Astrocyte (in vitro differentiated cells and primary cell): ENCODE measurements at regions not wholly inside any gene's neighbourhood (a gene's known extent, or its start where the extent isn't known, plus 50 kb on each side); places are given as distances from the start of the nearest gene placed in this dataset.

Source experiments
- DNase-seq: peaks from one replicate; pipeline ENCODE4 v3.0.0-alpha.2; 2010; ENCODE audit warnings: low read depth
- FAIRE-seq: peaks from 2 replicates; lab custom pipeline; 2011; peaks lifted over from hg19 to GRCh38; lab: Jason Lieb, UNC
- H2AFZ ChIP-seq: 2 replicates; pipeline ENCODE4 v1.6.0; 2012; ENCODE audit warnings: low read depth, low read length, inconsistent platforms
- H3K27ac ChIP-seq: 2 replicates; pipeline ENCODE4 v1.5.1; 2011; ENCODE audit warnings: low read depth, low read length, inconsistent platforms
- H3K27me3 ChIP-seq: 2 replicates; pipeline ENCODE4 v1.6.0; 2011; ENCODE audit warnings: low read length, inconsistent platforms; ENCODE audit not compliant: insufficient read depth
- H3K36me3 ChIP-seq: 2 replicates; pipeline ENCODE4 v1.5.1; 2011; ENCODE audit warnings: low read length, inconsistent platforms; ENCODE audit not compliant: insufficient read depth
- H3K4me1 ChIP-seq: 2 replicates; pipeline ENCODE4 v1.5.1; 2011; ENCODE audit warnings: low read length, inconsistent platforms; ENCODE audit not compliant: insufficient read depth
- H3K4me2 ChIP-seq: 2 replicates; pipeline ENCODE4 v1.6.0; 2012; ENCODE audit warnings: low read length, inconsistent platforms
- H3K4me3 ChIP-seq: 2 replicates; pipeline ENCODE4 v1.5.1; 2011; ENCODE audit warnings: low read depth, mild to moderate bottlenecking, low read length, inconsistent platforms; ENCODE audit not compliant: insufficient read depth
- H3K79me2 ChIP-seq: 2 replicates; pipeline ENCODE4 v1.6.0; 2012; ENCODE audit warnings: mild to moderate bottlenecking, low read length, inconsistent platforms; ENCODE audit not compliant: insufficient read depth
- H3K9ac ChIP-seq: 2 replicates; pipeline ENCODE4 v1.6.0; 2012; ENCODE audit warnings: mild to moderate bottlenecking, low read length, inconsistent platforms
- H3K9me3 ChIP-seq: 2 replicates; pipeline ENCODE4 v1.5.1; 2012; ENCODE audit warnings: low read depth, mild to moderate bottlenecking, low read length, inconsistent platforms; ENCODE audit not compliant: insufficient read depth
- H4K20me1 ChIP-seq: 2 replicates; pipeline ENCODE4 v1.6.0; 2012; ENCODE audit warnings: low read length, inconsistent platforms; ENCODE audit not compliant: insufficient read depth
- H3K27ac Mint-ChIP-seq: one replicate; pipeline ENCODE4 v1.8.0; 2021; ENCODE audit warnings: mild to moderate bottlenecking, mixed read lengths; ENCODE audit not compliant: unreplicated experiment
- H3K27me3 Mint-ChIP-seq: one replicate; pipeline ENCODE4 v1.8.0; 2021; ENCODE audit warnings: low read depth, mixed read lengths; ENCODE audit not compliant: unreplicated experiment
- H3K36me3 Mint-ChIP-seq: one replicate; pipeline ENCODE4 v1.8.0; 2021; ENCODE audit warnings: low read depth, mixed read lengths; ENCODE audit not compliant: unreplicated experiment
- H3K4me1 Mint-ChIP-seq: one replicate; pipeline ENCODE4 v1.8.0; 2021; ENCODE audit warnings: low read depth, mixed read lengths; ENCODE audit not compliant: unreplicated experiment
- H3K4me3 Mint-ChIP-seq: one replicate; pipeline ENCODE4 v1.8.0; 2021; ENCODE audit warnings: mild to moderate bottlenecking, moderate library complexity, mixed read lengths; ENCODE audit not compliant: unreplicated experiment
- H3K9me3 Mint-ChIP-seq: one replicate; pipeline ENCODE4 v1.8.0; 2021; ENCODE audit warnings: mild to moderate bottlenecking, mixed read lengths; ENCODE audit not compliant: unreplicated experiment
- EZH2 ChIP-seq: IDR thresholded peaks from 2 replicates; pipeline ENCODE4 v1.6.1; 2012; ENCODE audit warnings: mild to moderate bottlenecking, low read length, inconsistent platforms; ENCODE audit not compliant: insufficient read depth
- TF ChIP-seq, protein P1 (sequence below): IDR thresholded peaks from 2 replicates; pipeline ENCODE4 v1.5.1; 2011; ENCODE audit warnings: low read depth, mild to moderate bottlenecking, inconsistent platforms, low read length, moderate library complexity; ENCODE audit not compliant: insufficient read depth

- no peaks in the 10 kb centered on the region for H4K20me1 ChIP-seq
- no peak for TF ChIP-seq EZH2
- TF ChIP-seq, protein P1, sequence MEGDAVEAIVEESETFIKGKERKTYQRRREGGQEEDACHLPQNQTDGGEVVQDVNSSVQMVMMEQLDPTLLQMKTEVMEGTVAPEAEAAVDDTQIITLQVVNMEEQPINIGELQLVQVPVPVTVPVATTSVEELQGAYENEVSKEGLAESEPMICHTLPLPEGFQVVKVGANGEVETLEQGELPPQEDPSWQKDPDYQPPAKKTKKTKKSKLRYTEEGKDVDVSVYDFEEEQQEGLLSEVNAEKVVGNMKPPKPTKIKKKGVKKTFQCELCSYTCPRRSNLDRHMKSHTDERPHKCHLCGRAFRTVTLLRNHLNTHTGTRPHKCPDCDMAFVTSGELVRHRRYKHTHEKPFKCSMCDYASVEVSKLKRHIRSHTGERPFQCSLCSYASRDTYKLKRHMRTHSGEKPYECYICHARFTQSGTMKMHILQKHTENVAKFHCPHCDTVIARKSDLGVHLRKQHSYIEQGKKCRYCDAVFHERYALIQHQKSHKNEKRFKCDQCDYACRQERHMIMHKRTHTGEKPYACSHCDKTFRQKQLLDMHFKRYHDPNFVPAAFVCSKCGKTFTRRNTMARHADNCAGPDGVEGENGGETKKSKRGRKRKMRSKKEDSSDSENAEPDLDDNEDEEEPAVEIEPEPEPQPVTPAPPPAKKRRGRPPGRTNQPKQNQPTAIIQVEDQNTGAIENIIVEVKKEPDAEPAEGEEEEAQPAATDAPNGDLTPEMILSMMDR = no peak
- H3K9ac ChIP-seq = no peak overlapping the region
- Mint-ChIP-seq H3K9me3 (no peaks in the 10 kb centered on the region), H3K27me3 (peaks cover 9% of the 10 kb centered on the region), H3K27ac (no peak overlapping the region), H3K36me3 (no peaks in the 10 kb centered on the region), H3K4me1 (peaks cover 12% of the 10 kb centered on the region), H3K4me3 (no peak overlapping the region)
- no peaks in the 10 kb centered on the region for H3K79me2 ChIP-seq
- no peak overlapping the region for H2AFZ ChIP-seq
- no peaks in the 10 kb centered on the region for H3K9me3 ChIP-seq
- no peaks in the 10 kb centered on the region for H3K4me1 ChIP-seq
- H3K27me3 ChIP-seq = no peaks in the 10 kb centered on the region
- FAIRE-seq (no peak), DNase-seq (no peak)
- no peaks in the 10 kb centered on the region for H3K36me3 ChIP-seq
- H3K4me2 ChIP-seq = no peak overlapping the region
- no peak overlapping the region for H3K27ac ChIP-seq
- no peak overlapping the region for H3K4me3 ChIP-seq
Measured at GRCh38 chr1:87200875-87201638, 127.6 kb upstream of the LMO4 start.

- Histone ChIP-seq H3K27me3 (no peaks in the 10 kb centered on the region), H3K4me2 (no peak overlapping the region), H3K27ac (no peak overlapping the region), H3K9me3 (no peaks in the 10 kb centered on the region), H2AFZ (no peak overlapping the region), H3K9ac (no peak overlapping the region), H3K36me3 (no peaks in the 10 kb centered on the region), H3K79me2 (no peaks in the 10 kb centered on the region), H3K4me1 (no peaks in the 10 kb centered on the region), H3K4me3 (no peak overlapping the region), H4K20me1 (no peaks in the 10 kb centered on the region)
- FAIRE-seq (no peak), DNase-seq (no peak)
- no peaks in the 10 kb centered on the region for H3K9me3 Mint-ChIP-seq
- no peak overlapping the region for H3K4me3 Mint-ChIP-seq
- no peak overlapping the region for H3K27ac Mint-ChIP-seq
- peaks cover 12% of the 10 kb centered on the region for H3K4me1 Mint-ChIP-seq
- no peak for TF ChIP-seq EZH2
- TF ChIP-seq, protein P1 = no peak
- H3K36me3 Mint-ChIP-seq = no peaks in the 10 kb centered on the region
- peaks cover 9% of the 10 kb centered on the region for H3K27me3 Mint-ChIP-seq
Measured at GRCh38 chr1:87201768-87202167, 126.9 kb upstream of the LMO4 start.

DNA sequence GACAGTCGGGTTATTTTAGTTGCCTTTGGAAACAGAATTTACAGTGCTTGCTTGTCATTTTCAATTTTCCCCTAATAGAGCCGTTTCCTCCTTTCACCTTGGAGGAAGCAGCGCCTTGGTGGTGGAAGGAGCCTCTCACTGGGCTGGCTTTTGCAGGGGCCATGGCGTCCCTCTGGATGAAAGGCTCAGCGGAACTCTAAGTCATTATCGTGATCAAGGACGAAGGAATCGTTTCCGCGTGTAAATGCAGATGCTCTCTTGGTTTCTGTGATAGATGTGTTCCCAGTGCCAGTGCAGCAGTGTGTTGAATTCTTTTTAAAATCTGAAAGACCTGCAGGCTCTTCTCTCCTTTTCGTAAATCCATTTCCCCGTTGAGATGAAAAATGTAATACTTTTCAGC is 126.2 kb upstream of the LMO4 start:
- H3K36me3 ChIP-seq = no peaks in the 10 kb centered on the region
- H3K9ac ChIP-seq = no peak overlapping the region
- peaks cover 12% of the 10 kb centered on the region for H3K4me1 Mint-ChIP-seq
- no peak overlapping the region for H3K4me3 Mint-ChIP-seq
- H3K27ac ChIP-seq = no peak overlapping the region
- no peak for TF ChIP-seq EZH2
- TF ChIP-seq, protein P1 = no peak
- H3K4me2 ChIP-seq = no peak overlapping the region
- DNase-seq (no peak), FAIRE-seq (no peak)
- H3K27me3 Mint-ChIP-seq = peaks cover 9% of the 10 kb centered on the region
- H3K9me3 ChIP-seq = no peaks in the 10 kb centered on the region
- no peaks in the 10 kb centered on the region for H3K9me3 Mint-ChIP-seq
- H4K20me1 ChIP-seq = no peaks in the 10 kb centered on the region
- H3K4me1 ChIP-seq = no peaks in the 10 kb centered on the region
- H3K79me2 ChIP-seq = no peaks in the 10 kb centered on the region
- no peaks in the 10 kb centered on the region for H3K27me3 ChIP-seq
- H3K36me3 Mint-ChIP-seq = no peaks in the 10 kb centered on the region
- H2AFZ ChIP-seq = no peak overlapping the region
- H3K4me3 ChIP-seq = no peak overlapping the region
- no peak overlapping the region for H3K27ac Mint-ChIP-seq
